Uterus (tissue), 3 donors: ENCODE measurements at regions not wholly inside any gene's neighbourhood (a gene's known extent, or its start where the extent isn't known, plus 50 kb on each side); places are given as distances from the start of the nearest gene placed in this dataset.

Source experiments
- DNase-seq, 2 donors: peaks; one replicate each; pipeline ENCODE4 v3.0.0-alpha.2; 2019 to 2020
- H3K27ac ChIP-seq, 2 donors: fragments of 200-600 bp; sonication (generic); 1 replicate in 1 of 2; 2 replicates in 1 of 2; pipeline ENCODE4 v1.5.1; 2016 to 2018
- H3K27me3 ChIP-seq, 2 donors: fragments of 200-600 bp; sonication (generic); one replicate each; pipeline ENCODE4 v1.5.1; 2018 to 2019; ENCODE audit warnings: control low read depth in 1 of 2
- H3K36me3 ChIP-seq, 2 donors: fragments of 200-600 bp; sonication (generic); one replicate each; pipeline ENCODE4 v1.5.1; 2019; ENCODE audit warnings: control low read depth in 1 of 2
- H3K4me1 ChIP-seq, 2 donors: fragments of 200-600 bp; sonication (generic); one replicate each; pipeline ENCODE4 v1.5.1; 2018 to 2019; ENCODE audit warnings: control low read depth in 1 of 2
- H3K4me3 ChIP-seq, 2 donors: fragments of 200-600 bp; sonication (generic); 1 replicate in 1 of 2; 2 replicates in 1 of 2; pipeline ENCODE4 v1.5.1; 2018 to 2019; ENCODE audit warnings: mild to moderate bottlenecking in 1 of 2
- H3K9me3 ChIP-seq, 2 donors: fragments of 200-600 bp; sonication (generic); one replicate each; pipeline ENCODE4 v1.5.1; 2019; ENCODE audit warnings: control low read depth in 1 of 2
- POLR2A ChIP-seq, 2 donors: fragments of 450-650 bp; IDR thresholded peaks; one replicate each; pipeline ENCODE4 v1.6.1; 2016; ENCODE audit warnings: antibody characterized with exemption in 2 of 2, mild to moderate bottlenecking in 1 of 2, moderate library complexity in 1 of 2
- intact Hi-C: fragments of 100-400 bp; cut with DNase I; formaldehyde crosslinking; loops from one replicate; pipeline ENCODE4 v1.15.1; 2023; ENCODE audit warnings: low total_unique reads
- TF ChIP-seq, protein P1 (sequence below), 4 experiments: fragments of 200-600 bp in 2 of 4; fragments of 450-650 bp in 2 of 4; sonication (generic) in 2 of 4; IDR thresholded peaks; one replicate each; pipeline ENCODE4 v1.5.1; 2016 to 2019; ENCODE audit warnings: antibody characterized with exemption in 4 of 4, mild to moderate bottlenecking in 2 of 4, moderate library complexity in 1 of 4
- donor health status: DM: yes; HTN: yes; CAD: no.

DNA sequence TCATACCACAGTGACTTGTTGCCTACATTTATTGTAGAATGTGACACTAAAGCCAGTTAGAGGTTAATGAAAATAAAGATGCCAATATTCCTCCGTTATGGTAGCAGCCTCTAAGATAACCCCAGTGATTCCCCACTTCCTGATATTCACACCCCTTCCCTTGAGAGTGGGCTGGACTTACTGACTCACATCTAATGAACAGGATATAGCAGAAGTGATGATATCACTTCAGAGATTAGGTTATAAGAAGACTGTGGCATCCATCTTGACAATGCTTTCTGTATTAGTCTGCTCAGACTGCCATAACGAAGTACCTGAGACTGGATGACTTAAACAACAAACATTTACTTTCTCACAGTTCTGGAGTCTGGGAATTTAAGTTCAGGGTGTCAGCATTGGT is 149.6 kb upstream of the MTNR1B start:
- H3K9me3 ChIP-seq: no peaks in the 10 kb centered on the region
- TF ChIP-seq, protein P1, sequence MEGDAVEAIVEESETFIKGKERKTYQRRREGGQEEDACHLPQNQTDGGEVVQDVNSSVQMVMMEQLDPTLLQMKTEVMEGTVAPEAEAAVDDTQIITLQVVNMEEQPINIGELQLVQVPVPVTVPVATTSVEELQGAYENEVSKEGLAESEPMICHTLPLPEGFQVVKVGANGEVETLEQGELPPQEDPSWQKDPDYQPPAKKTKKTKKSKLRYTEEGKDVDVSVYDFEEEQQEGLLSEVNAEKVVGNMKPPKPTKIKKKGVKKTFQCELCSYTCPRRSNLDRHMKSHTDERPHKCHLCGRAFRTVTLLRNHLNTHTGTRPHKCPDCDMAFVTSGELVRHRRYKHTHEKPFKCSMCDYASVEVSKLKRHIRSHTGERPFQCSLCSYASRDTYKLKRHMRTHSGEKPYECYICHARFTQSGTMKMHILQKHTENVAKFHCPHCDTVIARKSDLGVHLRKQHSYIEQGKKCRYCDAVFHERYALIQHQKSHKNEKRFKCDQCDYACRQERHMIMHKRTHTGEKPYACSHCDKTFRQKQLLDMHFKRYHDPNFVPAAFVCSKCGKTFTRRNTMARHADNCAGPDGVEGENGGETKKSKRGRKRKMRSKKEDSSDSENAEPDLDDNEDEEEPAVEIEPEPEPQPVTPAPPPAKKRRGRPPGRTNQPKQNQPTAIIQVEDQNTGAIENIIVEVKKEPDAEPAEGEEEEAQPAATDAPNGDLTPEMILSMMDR (IDR thresholded peaks at IDR 0.05): no peak
- no peak for TF ChIP-seq POLR2A (IDR thresholded peaks at IDR 0.05)
- no peak overlapping the region for H3K27ac ChIP-seq
- H3K27me3 ChIP-seq: no peaks in the 10 kb centered on the region
- no peak for DNase-seq
- H3K4me1 ChIP-seq: no peaks in the 10 kb centered on the region
- intact Hi-C loops: no loop called here
- no peaks in the 10 kb centered on the region for H3K36me3 ChIP-seq
- H3K4me3 ChIP-seq: no peak overlapping the region

DNA sequence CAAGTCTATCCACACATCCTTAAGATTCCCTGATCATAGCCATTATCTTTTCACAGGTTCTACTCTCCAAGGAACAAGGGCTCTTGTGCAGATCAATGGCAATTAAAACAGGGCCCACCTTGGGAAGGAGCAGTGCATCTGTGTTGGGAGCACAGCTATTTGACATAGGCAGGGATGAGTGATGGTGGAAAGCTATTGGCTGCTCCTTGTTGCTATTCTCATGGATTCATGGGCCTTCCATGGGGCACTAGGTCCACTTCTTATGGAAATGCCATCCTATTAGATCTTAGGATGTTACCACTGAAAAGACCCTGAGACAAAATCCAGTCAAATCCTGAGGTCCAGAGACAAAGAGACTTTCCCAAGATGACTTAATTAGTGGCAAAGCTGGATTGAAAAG is 148.6 kb upstream of the MTNR1B start:
- Histone ChIP-seq H3K27ac (no peak overlapping the region), H3K27me3 (no peaks in the 10 kb centered on the region), H3K4me1 (no peaks in the 10 kb centered on the region), H3K9me3 (no peaks in the 10 kb centered on the region), H3K4me3 (no peak overlapping the region), H3K36me3 (no peaks in the 10 kb centered on the region)
- intact Hi-C loops: no loop called here
- no peak for DNase-seq
- no peak for TF ChIP-seq POLR2A (IDR thresholded peaks at IDR 0.05)
- TF ChIP-seq, protein P1 (IDR thresholded peaks at IDR 0.05): no peak

DNA sequence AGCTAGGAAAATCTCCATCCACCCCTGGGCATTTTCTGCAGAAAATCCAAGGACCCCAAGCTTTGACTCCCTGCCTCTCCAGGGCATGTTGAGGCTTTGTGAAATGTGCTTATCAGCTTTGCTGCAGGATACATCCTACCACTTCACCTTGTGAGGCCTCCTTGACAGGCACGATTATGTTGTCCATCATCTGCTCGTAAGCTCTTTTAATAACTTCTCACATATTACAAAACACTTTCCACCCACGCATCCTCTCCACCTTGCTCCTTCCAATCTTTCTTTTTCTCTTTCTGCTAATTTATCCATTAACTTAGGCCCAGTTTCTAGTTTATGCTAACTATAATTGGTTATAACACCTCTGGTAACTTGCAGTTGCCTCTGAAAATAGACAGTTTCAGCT is 147.0 kb upstream of the MTNR1B start:
- H3K4me3 ChIP-seq: no peak overlapping the region
- no peaks in the 10 kb centered on the region for H3K27me3 ChIP-seq
- TF ChIP-seq, protein P1 (IDR thresholded peaks at IDR 0.05): no peak
- TF ChIP-seq POLR2A (IDR thresholded peaks at IDR 0.05): no peak

DNA sequence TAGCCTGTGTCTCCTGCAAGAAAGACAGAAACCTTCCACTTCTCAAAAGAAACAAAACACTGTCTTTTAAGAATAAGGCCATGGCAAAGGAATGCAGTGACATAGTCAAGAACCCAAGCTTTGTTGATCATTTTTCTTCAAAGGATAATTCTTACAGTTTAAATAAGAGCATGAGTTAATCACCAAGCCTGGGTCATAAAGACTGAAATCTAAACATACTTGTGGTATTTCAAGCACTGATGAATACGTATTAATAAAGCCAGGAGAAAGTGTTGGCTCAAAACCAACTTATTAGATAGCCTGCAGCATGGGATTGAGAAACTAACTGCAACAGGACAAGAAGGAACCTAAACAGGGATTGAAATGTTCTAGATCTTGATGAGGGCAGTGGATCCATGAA is 143.3 kb upstream of the MTNR1B start:
- Histone ChIP-seq H3K4me3 (no peak overlapping the region), H3K27ac (no peak overlapping the region), H3K4me1 (no peaks in the 10 kb centered on the region), H3K36me3 (no peaks in the 10 kb centered on the region), H3K9me3 (no peaks in the 10 kb centered on the region), H3K27me3 (no peaks in the 10 kb centered on the region)
- intact Hi-C loops: no loop called here
- no peak for DNase-seq
- no peak for TF ChIP-seq POLR2A (IDR thresholded peaks at IDR 0.05)
- TF ChIP-seq, protein P1 (IDR thresholded peaks at IDR 0.05): no peak

More for the DNA sequence above, 147.0 kb upstream of the MTNR1B start:
- no peaks in the 10 kb centered on the region for H3K36me3 ChIP-seq
- no peak for DNase-seq
- H3K9me3 ChIP-seq: no peaks in the 10 kb centered on the region
- no peak overlapping the region for H3K27ac ChIP-seq
- H3K4me1 ChIP-seq: no peaks in the 10 kb centered on the region
- intact Hi-C loops: no loop called here

DNA sequence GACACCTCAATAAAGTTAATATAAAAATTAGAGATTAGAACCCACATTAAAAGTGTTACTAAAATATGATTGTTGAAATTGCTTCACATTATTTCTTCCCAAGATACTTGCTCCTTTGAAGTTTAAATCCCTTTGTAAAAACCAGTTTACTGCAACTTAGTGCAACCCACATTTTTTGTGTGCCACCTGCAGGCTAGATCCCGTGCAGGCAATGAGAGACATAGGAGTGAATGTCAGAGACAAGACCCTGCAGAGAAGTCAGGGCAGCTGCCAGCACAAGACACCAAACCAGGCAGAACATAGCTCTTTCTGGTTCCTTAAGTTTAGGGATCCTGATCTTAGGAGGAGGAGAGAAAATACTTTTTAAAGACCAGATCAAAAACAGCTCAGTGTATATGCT is 142.8 kb upstream of the MTNR1B start:
- H3K4me3 ChIP-seq: no peak overlapping the region
- TF ChIP-seq, protein P1 (IDR thresholded peaks at IDR 0.05): no peak
- TF ChIP-seq POLR2A (IDR thresholded peaks at IDR 0.05): no peak
- H3K27me3 ChIP-seq: no peaks in the 10 kb centered on the region
- no peaks in the 10 kb centered on the region for H3K4me1 ChIP-seq
- no peaks in the 10 kb centered on the region for H3K9me3 ChIP-seq
- H3K36me3 ChIP-seq: no peaks in the 10 kb centered on the region
- DNase-seq: no peak
- no peak overlapping the region for H3K27ac ChIP-seq
- intact Hi-C loops: no loop called here
